Esophagus muscularis mucosa (tissue), 3 donors: ENCODE measurements at regions not wholly inside any gene's neighbourhood (a gene's known extent, or its start where the extent isn't known, plus 50 kb on each side); places are given as distances from the start of the nearest gene placed in this dataset.

Experiments
- POLR2A ChIP-seq: fragments of 450-650 bp; IDR thresholded peaks from one replicate; pipeline ENCODE4 v1.6.1; 2017; ENCODE audit warnings: antibody characterized with exemption, moderate library complexity, mild to moderate bottlenecking, low read depth
- POLR2AphosphoS5 ChIP-seq, 2 donors: sonication (generic); formaldehyde crosslinking; IDR thresholded peaks; one replicate each; pipeline ENCODE4 v1.6.1; 2017; ENCODE audit warnings: antibody characterized with exemption in 2 of 2
- TF ChIP-seq, protein P1 (sequence below), 3 experiments: fragments of 200-600 bp in 2 of 3; fragments of 450-650 bp in 1 of 3; sonication (generic) in 2 of 3; IDR thresholded peaks; one replicate each; pipeline ENCODE4 v1.5.1; 2017 to 2019; ENCODE audit warnings: antibody characterized with exemption in 3 of 3, mild to moderate bottlenecking in 2 of 3, moderate library complexity in 1 of 3

DNA sequence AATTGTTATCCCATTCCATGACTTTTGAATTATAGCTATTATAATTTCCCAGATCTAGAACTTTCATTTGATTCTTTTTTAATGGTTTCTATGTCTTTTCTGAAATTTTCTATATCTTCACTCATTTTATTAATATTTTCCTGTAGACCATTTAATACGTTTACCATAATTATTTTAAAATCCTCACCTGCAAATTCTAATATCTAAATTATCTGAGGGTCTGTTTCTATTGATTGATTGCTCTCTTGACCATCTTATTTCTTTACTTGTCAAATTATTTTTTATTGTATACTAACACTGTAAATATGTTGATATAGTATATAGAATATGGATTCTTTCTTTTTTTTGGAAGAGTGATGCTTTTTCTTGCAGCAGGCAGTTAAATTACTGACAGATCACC lies 229.3 kb upstream of the CTBP2 start:
- TF ChIP-seq POLR2A (no peak), POLR2AphosphoS5 (IDR thresholded peaks at IDR 0.05) (no peak)
- TF ChIP-seq, protein P1, sequence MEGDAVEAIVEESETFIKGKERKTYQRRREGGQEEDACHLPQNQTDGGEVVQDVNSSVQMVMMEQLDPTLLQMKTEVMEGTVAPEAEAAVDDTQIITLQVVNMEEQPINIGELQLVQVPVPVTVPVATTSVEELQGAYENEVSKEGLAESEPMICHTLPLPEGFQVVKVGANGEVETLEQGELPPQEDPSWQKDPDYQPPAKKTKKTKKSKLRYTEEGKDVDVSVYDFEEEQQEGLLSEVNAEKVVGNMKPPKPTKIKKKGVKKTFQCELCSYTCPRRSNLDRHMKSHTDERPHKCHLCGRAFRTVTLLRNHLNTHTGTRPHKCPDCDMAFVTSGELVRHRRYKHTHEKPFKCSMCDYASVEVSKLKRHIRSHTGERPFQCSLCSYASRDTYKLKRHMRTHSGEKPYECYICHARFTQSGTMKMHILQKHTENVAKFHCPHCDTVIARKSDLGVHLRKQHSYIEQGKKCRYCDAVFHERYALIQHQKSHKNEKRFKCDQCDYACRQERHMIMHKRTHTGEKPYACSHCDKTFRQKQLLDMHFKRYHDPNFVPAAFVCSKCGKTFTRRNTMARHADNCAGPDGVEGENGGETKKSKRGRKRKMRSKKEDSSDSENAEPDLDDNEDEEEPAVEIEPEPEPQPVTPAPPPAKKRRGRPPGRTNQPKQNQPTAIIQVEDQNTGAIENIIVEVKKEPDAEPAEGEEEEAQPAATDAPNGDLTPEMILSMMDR (IDR thresholded peaks at IDR 0.05), result no peak
